CD14-positive monocyte (primary cell): ENCODE measurements at regions not wholly inside any gene's neighbourhood (a gene's known extent, or its start where the extent isn't known, plus 50 kb on each side); places are given as distances from the start of the nearest gene placed in this dataset.

Experiments used
- DNase-seq, 3 donors: peaks; one replicate each; pipeline ENCODE4 v3.0.0-alpha.2; 2011 to 2022
- H2AFZ ChIP-seq: 2 replicates; pipeline ENCODE4 v1.6.0; 2012; ENCODE audit warnings: mild to moderate bottlenecking, low read depth, low read length, inconsistent platforms; ENCODE audit not compliant: insufficient read depth, poor library complexity, severe bottlenecking
- H3K27ac ChIP-seq, 2 donors: 1 replicate in 1 of 2; 2 replicates in 1 of 2; pipeline ENCODE4 v1.5.1; 2012 to 2013; ENCODE audit warnings: low read length in 2 of 2, control low read depth in 1 of 2, inconsistent platforms in 1 of 2, low read depth in 1 of 2, mild to moderate bottlenecking in 1 of 2
- H3K27me3 ChIP-seq, 2 donors: one replicate each; pipeline versions ENCODE4 v1.6.0 to v1.6.1; 2011 to 2013; ENCODE audit warnings: low read length in 2 of 2; ENCODE audit not compliant: control insufficient read depth in 2 of 2, insufficient read depth in 2 of 2
- H3K36me3 ChIP-seq, 2 donors: replicated peaks in 1 of 2; 1 replicate in 1 of 2; 2 replicates in 1 of 2; pipeline versions ENCODE4 v1.5.1 to v1.6.1; 2012 to 2013; ENCODE audit warnings: low read length in 2 of 2, control low read depth in 1 of 2, inconsistent platforms in 1 of 2, mild to moderate bottlenecking in 1 of 2; ENCODE audit not compliant: insufficient read depth in 2 of 2, control insufficient read depth in 1 of 2
- H3K4me1 ChIP-seq, 2 donors: 1 replicate in 1 of 2; 2 replicates in 1 of 2; pipeline versions ENCODE4 v1.5.1 to v1.6.1; 2012 to 2013; ENCODE audit warnings: low read length in 2 of 2, control low read depth in 1 of 2, inconsistent platforms in 1 of 2, mild to moderate bottlenecking in 1 of 2, moderate library complexity in 1 of 2; ENCODE audit not compliant: insufficient read depth in 2 of 2, control insufficient read depth in 1 of 2
- H3K4me2 ChIP-seq: replicated peaks from 2 replicates; pipeline ENCODE3; 2012; ENCODE audit warnings: low read length, moderate library complexity, mild to moderate bottlenecking; ENCODE audit not compliant: poor library complexity, severe bottlenecking; ENCODE audit errors: extremely low read depth
- H3K4me3 ChIP-seq, 3 experiments: fragments of 200-600 bp in 1 of 3; sonication (generic) in 1 of 3; replicated peaks in 1 of 3; 1 replicate in 2 of 3; 2 replicates in 1 of 3; pipeline ENCODE4 v1.5.1; 2011 to 2013; ENCODE audit warnings: low read length in 3 of 3, mild to moderate bottlenecking in 3 of 3, control low read depth in 2 of 3, low read depth in 2 of 3, inconsistent platforms in 1 of 3, moderate library complexity in 1 of 3
- H3K79me2 ChIP-seq: 2 replicates; pipeline ENCODE4 v1.6.0; 2012; ENCODE audit warnings: mild to moderate bottlenecking, control low read depth, inconsistent platforms, low read length, moderate library complexity; ENCODE audit not compliant: insufficient read depth
- H3K9ac ChIP-seq: 2 replicates; pipeline ENCODE4 v1.6.0; 2017; ENCODE audit warnings: low read length, mild to moderate bottlenecking; ENCODE audit not compliant: insufficient read depth, poor library complexity, severe bottlenecking
- H3K9me3 ChIP-seq, 2 donors: replicated peaks in 1 of 2; 1 replicate in 1 of 2; 2 replicates in 1 of 2; pipeline versions ENCODE4 v1.5.1 to v1.6.1; 2012 to 2013; ENCODE audit warnings: low read length in 2 of 2, control low read depth in 1 of 2; ENCODE audit not compliant: control insufficient read depth in 1 of 2, insufficient read depth in 1 of 2
- H4K20me1 ChIP-seq: 2 replicates; pipeline ENCODE4 v1.6.0; 2012; ENCODE audit warnings: mild to moderate bottlenecking, low read length, control low read depth, moderate library complexity; ENCODE audit not compliant: insufficient read depth
- H3K27ac Mint-ChIP-seq, 7 donors: one replicate each; pipeline ENCODE4 v1.8.0; 2020; ENCODE audit warnings: mild to moderate bottlenecking in 7 of 7, mixed read lengths in 7 of 7, moderate library complexity in 6 of 7, inconsistent platforms in 2 of 7
- H3K27me3 Mint-ChIP-seq, 3 donors: one replicate each; pipeline ENCODE4 v1.8.0; 2021 to 2022; ENCODE audit warnings: low read depth in 3 of 3, mild to moderate bottlenecking in 3 of 3, mixed read lengths in 3 of 3, moderate library complexity in 3 of 3, inconsistent platforms in 1 of 3
- H3K36me3 Mint-ChIP-seq, 2 donors: one replicate each; pipeline ENCODE4 v1.8.0; 2020; ENCODE audit warnings: mixed read lengths in 2 of 2, inconsistent platforms in 1 of 2, mild to moderate bottlenecking in 1 of 2
- H3K4me1 Mint-ChIP-seq: one replicate; pipeline ENCODE4 v1.8.0; 2020; ENCODE audit warnings: mild to moderate bottlenecking, mixed read lengths
- H3K4me3 Mint-ChIP-seq, 2 donors: one replicate each; pipeline ENCODE4 v1.8.0; 2020; ENCODE audit warnings: mild to moderate bottlenecking in 2 of 2, mixed read lengths in 2 of 2, moderate library complexity in 1 of 2
- H3K9me3 Mint-ChIP-seq, 7 donors: one replicate each; pipeline ENCODE4 v1.8.0; 2020 to 2022; ENCODE audit warnings: mixed read lengths in 7 of 7, mild to moderate bottlenecking in 6 of 7, moderate library complexity in 6 of 7, inconsistent platforms in 2 of 7
- CTCF ChIP-seq: fragments of 200-600 bp; IDR thresholded peaks from one replicate; pipeline ENCODE4 v1.8.0; 2022; ENCODE audit warnings: antibody characterized with exemption, mild to moderate bottlenecking
- WGBS: methylation state at CpG from one replicate; pipeline ENCODE4 v1.1.5; 2013; ENCODE audit warnings: missing lambda C conversion rate; ENCODE audit not compliant: insufficient coverage; 5-methylcytosine and 5-hydroxymethylcytosine counted together
- intact Hi-C, 2 donors: fragments of 100-400 bp; cut with micrococcal nuclease; formaldehyde crosslinking; loops; one replicate each; pipeline versions ENCODE4 v1.15.0 to v1.15.1; 2023

DNA sequence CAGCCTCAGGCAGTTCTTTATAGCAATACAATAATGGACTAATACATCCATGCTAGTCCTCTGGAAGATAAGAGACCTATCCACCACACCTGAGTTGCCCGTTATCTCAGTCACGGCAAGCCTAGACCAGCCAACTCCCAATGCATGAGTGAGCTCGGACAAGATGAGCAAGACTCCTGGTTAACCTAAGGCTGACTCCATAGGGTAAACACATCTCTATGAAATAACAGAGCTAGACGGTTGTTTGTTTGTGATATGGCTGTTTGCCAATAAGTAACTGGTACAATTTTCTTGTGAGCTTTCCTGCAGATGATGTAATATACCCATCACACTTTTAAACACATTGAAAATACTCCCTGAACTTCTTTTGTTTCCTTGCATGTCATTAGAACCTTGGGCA, 70.6 kb upstream of the PHACTR1 start:
- Histone ChIP-seq H3K9ac (no peak overlapping the region), H2AFZ (no peak overlapping the region), H4K20me1 (no peaks in the 10 kb centered on the region), H3K27ac (no peak overlapping the region), H3K27me3 (no peaks in the 10 kb centered on the region), H3K4me3 (no peak overlapping the region), H3K9me3 (no peaks in the 10 kb centered on the region), H3K4me1 (no peaks in the 10 kb centered on the region), H3K79me2 (no peaks in the 10 kb centered on the region), H3K36me3 (no peaks in the 10 kb centered on the region), H3K4me2 (no peak overlapping the region)
- no peak for DNase-seq
- TF ChIP-seq CTCF = no peak
- Mint-ChIP-seq H3K9me3 (peaks cover 0 to 9% (median 7%) of the 10 kb centered on the region in 7 donors), H3K4me3 (no peak overlapping the region), H3K4me1 (no peaks in the 10 kb centered on the region), H3K36me3 (no peaks in the 10 kb centered on the region), H3K27me3 (peaks cover 0 to 2% (median 0%) of the 10 kb centered on the region in 3 donors), H3K27ac (no peak overlapping the region)
- intact Hi-C loops = no loop called here
- 100% methylated on average over 3 of the region's 4 CpGs for WGBS

GRCh38 chr6:12648171-12648570, 68.4 kb upstream of the PHACTR1 start:
- no peak overlapping the region for H3K4me2 ChIP-seq
- no peak overlapping the region for H3K4me3 ChIP-seq
- Mint-ChIP-seq H3K4me3 (no peak overlapping the region), H3K27ac (no peak overlapping the region), H3K9me3 (peaks cover 0 to 5% (median 0%) of the 10 kb centered on the region in 7 donors), H3K27me3 (no peaks in the 10 kb centered on the region), H3K4me1 (no peaks in the 10 kb centered on the region), H3K36me3 (no peaks in the 10 kb centered on the region)
- H4K20me1 ChIP-seq = no peaks in the 10 kb centered on the region
- no peak for TF ChIP-seq CTCF
- H3K4me1 ChIP-seq = no peaks in the 10 kb centered on the region
- H3K27ac ChIP-seq = no peak overlapping the region
- H3K36me3 ChIP-seq = no peaks in the 10 kb centered on the region
- no CpG with 5 or more reads among the region's 4 CpGs for WGBS
- intact Hi-C loops = no loop called here
- no peaks in the 10 kb centered on the region for H3K27me3 ChIP-seq
- no peak overlapping the region for H2AFZ ChIP-seq
- no peaks in the 10 kb centered on the region for H3K9me3 ChIP-seq
- DNase-seq = no peak
- no peaks in the 10 kb centered on the region for H3K79me2 ChIP-seq
- H3K9ac ChIP-seq = no peak overlapping the region
